Mesenchymal stem cell (in vitro differentiated cells and primary cell): ENCODE measurements at regions not wholly inside any gene's neighbourhood (a gene's known extent, or its start where the extent isn't known, plus 50 kb on each side); places are given as distances from the start of the nearest gene placed in this dataset.
"Not testable (repeated sequence)": the region's sequence is repeated elsewhere in the genome, so short reads cannot be mapped to it uniquely, and the experiment has no call there.

Experiments used
- DNase-seq: peaks from one replicate; pipeline ENCODE4 v3.0.0-alpha.2; 2013
- H2AFZ ChIP-seq: one replicate; pipeline ENCODE4 v1.6.1; 2013; ENCODE audit warnings: low read depth, mild to moderate bottlenecking, control low read depth, inconsistent platforms, low read length, moderate library complexity
- H2AK5ac ChIP-seq: 2 replicates; pipeline ENCODE4 v1.6.1; 2013; ENCODE audit warnings: low read length, moderate library complexity, mild to moderate bottlenecking, inconsistent platforms; ENCODE audit not compliant: severe bottlenecking
- H2BK120ac ChIP-seq: one replicate; pipeline ENCODE4 v1.6.1; 2013; ENCODE audit warnings: low read depth, mild to moderate bottlenecking, inconsistent platforms, low read length, moderate library complexity
- H2BK12ac ChIP-seq, 2 experiments: one replicate each; pipeline ENCODE4 v1.6.1; 2013; ENCODE audit warnings: inconsistent platforms in 2 of 2, low read length in 2 of 2, mild to moderate bottlenecking in 2 of 2, moderate library complexity in 2 of 2, control low read depth in 1 of 2
- H2BK15ac ChIP-seq: one replicate; pipeline ENCODE4 v1.6.1; 2013; ENCODE audit warnings: mild to moderate bottlenecking, low read depth, inconsistent platforms; ENCODE audit not compliant: poor library complexity, severe bottlenecking
- H2BK5ac ChIP-seq: 2 replicates; pipeline ENCODE4 v1.6.1; 2013; ENCODE audit warnings: low read depth, mild to moderate bottlenecking, low read length, control low read depth, inconsistent platforms; ENCODE audit not compliant: poor library complexity, severe bottlenecking
- H3K14ac ChIP-seq, 2 experiments: one replicate each; pipeline ENCODE4 v1.6.1; 2013; ENCODE audit warnings: inconsistent platforms in 2 of 2, low read length in 2 of 2, control low read depth in 1 of 2, mild to moderate bottlenecking in 1 of 2, moderate library complexity in 1 of 2
- H3K18ac ChIP-seq, 2 experiments: one replicate each; pipeline ENCODE4 v1.6.1; 2013; ENCODE audit warnings: inconsistent platforms in 2 of 2, low read length in 2 of 2, control low read depth in 1 of 2, low read depth in 1 of 2, mild to moderate bottlenecking in 1 of 2
- H3K23ac ChIP-seq, 2 experiments: one replicate each; pipeline ENCODE4 v1.6.1; 2013; ENCODE audit warnings: inconsistent platforms in 2 of 2, low read length in 2 of 2, mild to moderate bottlenecking in 2 of 2, moderate library complexity in 2 of 2, control low read depth in 1 of 2
- H3K27ac ChIP-seq: 2 replicates; pipeline ENCODE4 v1.5.1; 2013; ENCODE audit warnings: mild to moderate bottlenecking, moderate library complexity, low read length, control low read depth, inconsistent platforms; ENCODE audit not compliant: poor library complexity, severe bottlenecking
- H3K27me3 ChIP-seq, 2 experiments: 2 replicates each; pipeline versions ENCODE4 v1.6.1 to v1.7.0; 2013; ENCODE audit warnings: low read length in 2 of 2, mild to moderate bottlenecking in 2 of 2, moderate library complexity in 2 of 2, control low read depth in 1 of 2, inconsistent platforms in 1 of 2; ENCODE audit not compliant: control insufficient read depth in 1 of 2, insufficient read depth in 1 of 2
- H3K36me3 ChIP-seq, 2 experiments: 2 replicates each; pipeline versions ENCODE4 v1.6.1 to v1.7.0; 2013; ENCODE audit warnings: low read length in 2 of 2, control low read depth in 1 of 2, inconsistent platforms in 1 of 2, low read depth in 1 of 2, mild to moderate bottlenecking in 1 of 2; ENCODE audit not compliant: insufficient read depth in 2 of 2, control insufficient read depth in 1 of 2
- H3K4ac ChIP-seq, 2 experiments: one replicate each; pipeline ENCODE4 v1.6.1; 2013; ENCODE audit warnings: inconsistent platforms in 2 of 2, low read length in 2 of 2, mild to moderate bottlenecking in 2 of 2, moderate library complexity in 2 of 2, control low read depth in 1 of 2, low read depth in 1 of 2
- H3K4me1 ChIP-seq: 2 replicates; pipeline ENCODE4 v1.6.1; 2013; ENCODE audit warnings: low read depth, low read length, control low read depth; ENCODE audit not compliant: control insufficient read depth, insufficient read depth
- H3K4me2 ChIP-seq: 2 replicates; pipeline ENCODE4 v1.6.1; 2013; ENCODE audit warnings: low read length, mild to moderate bottlenecking, inconsistent platforms; ENCODE audit not compliant: poor library complexity, severe bottlenecking
- H3K4me3 ChIP-seq, 2 experiments: 2 replicates each; pipeline versions ENCODE4 v1.5.1 to v1.7.0; 2013; ENCODE audit warnings: low read length in 2 of 2, mild to moderate bottlenecking in 2 of 2, control low read depth in 1 of 2, low read depth in 1 of 2; ENCODE audit not compliant: insufficient read depth in 1 of 2
- H3K79me1 ChIP-seq: replicated peaks from 2 replicates; pipeline ENCODE4 v1.6.1; 2013; ENCODE audit warnings: mild to moderate bottlenecking, control low read depth, low read length, inconsistent platforms; ENCODE audit not compliant: poor library complexity, severe bottlenecking
- H3K9ac ChIP-seq: 2 replicates; pipeline ENCODE4 v1.7.0; 2013; ENCODE audit warnings: mild to moderate bottlenecking, low read length, moderate library complexity
- H3K9me3 ChIP-seq: 2 replicates; pipeline ENCODE4 v1.7.0; 2013; ENCODE audit warnings: mild to moderate bottlenecking, low read length; ENCODE audit not compliant: control insufficient read depth
- H4K8ac ChIP-seq: one replicate; pipeline ENCODE4 v1.6.1; 2013; ENCODE audit warnings: inconsistent platforms, mild to moderate bottlenecking, low read length, moderate library complexity
- H4K91ac ChIP-seq: one replicate; pipeline ENCODE4 v1.6.1; 2013; ENCODE audit warnings: mild to moderate bottlenecking, low read length, inconsistent platforms
- WGBS: methylation state at CpG from one replicate; pipeline ENCODE4 v1.1.7; 2013; ENCODE audit warnings: mixed read lengths; 5-methylcytosine and 5-hydroxymethylcytosine counted together

DNA sequence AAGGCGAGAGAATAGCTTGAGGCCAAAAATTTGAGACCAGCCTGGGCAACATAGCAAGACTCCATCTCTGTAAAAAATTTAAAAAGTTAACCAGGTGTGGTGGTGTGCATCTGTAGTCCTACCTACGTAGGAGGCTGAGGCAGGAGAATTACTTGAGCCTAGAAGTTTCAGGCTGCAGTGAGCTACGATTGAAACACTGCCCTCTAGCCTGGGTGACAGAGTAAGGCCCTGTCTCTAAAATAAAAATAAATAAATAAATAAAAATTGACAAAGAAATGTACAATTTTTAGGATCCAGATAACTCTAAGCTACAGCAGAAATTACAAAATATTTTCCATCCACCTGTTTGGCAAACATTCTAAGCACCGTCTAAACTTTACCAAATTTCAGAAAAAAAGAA, 941.0 kb upstream of the ADGRB3 start:
- H3K4me3 ChIP-seq: no peak overlapping the region
- peaks cover 8% of the 10 kb centered on the region for H3K9me3 ChIP-seq

DNA sequence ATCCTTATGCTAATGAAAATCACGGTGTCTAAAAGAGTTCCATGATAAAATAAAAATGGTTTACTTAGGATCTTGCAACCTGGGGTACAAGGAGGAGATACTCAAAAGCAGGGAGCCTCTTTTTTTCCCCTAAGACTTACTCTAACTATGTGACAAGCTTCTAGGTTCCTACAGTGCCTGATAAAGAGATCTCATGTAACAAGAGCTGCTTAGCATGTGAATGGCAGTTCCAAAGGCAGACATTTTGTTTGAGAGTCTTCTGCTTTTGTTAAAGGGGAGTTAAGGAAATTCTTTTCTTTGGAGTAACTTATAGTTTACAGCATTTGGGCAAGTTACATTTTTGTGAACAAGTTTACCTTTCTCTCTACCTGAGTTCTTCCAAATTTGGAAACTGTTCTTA, 945.8 kb upstream of the ADGRB3 start:
- H4K8ac ChIP-seq: no peak overlapping the region
- H3K4ac ChIP-seq: no peak overlapping the region
- no peaks in the 10 kb centered on the region for H3K9me3 ChIP-seq
- no peaks in the 10 kb centered on the region for H3K27me3 ChIP-seq
- H3K36me3 ChIP-seq: no peaks in the 10 kb centered on the region
- DNase-seq: no peak
- no peak overlapping the region for H2BK5ac ChIP-seq
- no peak overlapping the region for H3K23ac ChIP-seq
- no peak overlapping the region for H3K9ac ChIP-seq
- no peak overlapping the region for H3K4me3 ChIP-seq
- no peak overlapping the region for H3K4me2 ChIP-seq
- H3K18ac ChIP-seq: no peak overlapping the region
- no peak overlapping the region for H2AK5ac ChIP-seq
- H2BK15ac ChIP-seq: no peak overlapping the region
- H3K14ac ChIP-seq: no peak overlapping the region
- no peak overlapping the region for H2BK12ac ChIP-seq
- 94% methylated on average over 1 of the region's 1 CpG for WGBS
- no peak overlapping the region for H2AFZ ChIP-seq
- H3K4me1 ChIP-seq: no peaks in the 10 kb centered on the region
- H3K27ac ChIP-seq: no peak overlapping the region
- H2BK120ac ChIP-seq: no peak overlapping the region
- no peaks in the 10 kb centered on the region for H3K79me1 ChIP-seq
- no peak overlapping the region for H4K91ac ChIP-seq

More for the DNA sequence above, 941.0 kb upstream of the ADGRB3 start:
- Histone ChIP-seq H4K91ac (no peak overlapping the region), H3K9ac (no peak overlapping the region), H2BK5ac (no peak overlapping the region), H2AK5ac (no peak overlapping the region), H4K8ac (no peak overlapping the region), H2BK120ac (no peak overlapping the region), H3K79me1 (no peaks in the 10 kb centered on the region), H3K23ac (no peak overlapping the region), H3K4me2 (no peak overlapping the region), H3K4me1 (no peaks in the 10 kb centered on the region), H2AFZ (no peak overlapping the region), H3K18ac (no peak overlapping the region), H2BK12ac (no peak overlapping the region), H3K4ac (no peak overlapping the region), H3K27ac (no peak overlapping the region), H3K27me3 (no peaks in the 10 kb centered on the region), H2BK15ac (no peak overlapping the region), H3K36me3 (no peaks in the 10 kb centered on the region), H3K14ac (no peak overlapping the region)
- WGBS: 97% methylated on average over 3 of the region's 4 CpGs
- DNase-seq: no peak

DNA sequence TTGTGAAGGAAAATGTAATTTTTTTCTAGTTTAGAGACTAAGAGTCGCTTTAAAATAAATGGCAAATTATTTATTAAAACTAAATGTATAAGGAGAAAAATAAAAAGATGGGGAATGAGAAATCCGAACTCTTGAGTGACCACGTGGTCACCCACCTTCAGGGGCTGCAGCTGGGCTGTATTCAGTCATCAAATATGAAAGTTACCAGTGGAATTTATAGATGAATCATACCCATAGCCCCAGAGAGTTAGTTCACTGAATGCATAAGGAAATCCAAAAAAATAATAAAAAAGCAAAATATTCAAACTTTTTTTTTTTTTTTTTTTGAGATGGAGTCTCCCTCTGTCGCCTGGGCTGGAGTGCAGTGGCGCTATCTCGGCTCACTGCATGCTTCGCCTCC, 947.7 kb upstream of the ADGRB3 start:
- DNase-seq: no peak
- Histone ChIP-seq H3K4me2 (no peak overlapping the region), H3K9me3 (no peaks in the 10 kb centered on the region), H3K4ac (no peak overlapping the region), H3K23ac (no peak overlapping the region), H3K27me3 (no peaks in the 10 kb centered on the region), H3K14ac (no peak overlapping the region), H3K4me1 (no peaks in the 10 kb centered on the region), H3K36me3 (no peaks in the 10 kb centered on the region), H2BK5ac (no peak overlapping the region), H2AFZ (no peak overlapping the region), H4K91ac (no peak overlapping the region), H3K79me1 (no peaks in the 10 kb centered on the region), H2BK12ac (no peak overlapping the region), H2BK120ac (no peak overlapping the region), H3K9ac (no peak overlapping the region), H2AK5ac (no peak overlapping the region), H3K4me3 (no peak overlapping the region), H3K27ac (no peak overlapping the region), H2BK15ac (no peak overlapping the region), H3K18ac (no peak overlapping the region), H4K8ac (no peak overlapping the region)
- WGBS: 17% methylated on average over 1 of the region's 7 CpGs

DNA sequence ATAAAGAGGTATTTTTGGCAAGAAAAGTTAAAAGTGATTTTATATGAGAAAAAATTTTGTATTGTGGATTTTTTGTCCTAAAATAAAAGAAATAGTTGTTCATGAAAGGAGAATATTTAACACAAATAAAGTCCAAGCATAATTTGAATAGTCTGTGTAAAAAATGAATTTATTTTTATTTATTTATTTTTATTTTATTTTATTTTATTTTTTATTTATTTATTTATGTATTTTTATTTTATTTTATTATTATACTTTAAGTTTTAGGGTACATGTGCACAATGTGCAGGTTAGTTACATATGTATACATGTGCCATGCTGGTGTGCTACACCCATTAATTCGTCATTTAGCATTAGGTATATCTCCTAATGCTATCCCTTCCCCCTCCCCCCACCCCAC, 948.9 kb upstream of the ADGRB3 start:
- H3K27ac ChIP-seq, H3K4me1 ChIP-seq, H2BK120ac ChIP-seq, H3K14ac ChIP-seq, DNase-seq, H3K4me2 ChIP-seq, H3K27me3 ChIP-seq, H3K4me3 ChIP-seq, H3K18ac ChIP-seq, H3K9me3 ChIP-seq, H2AFZ ChIP-seq, H3K79me1 ChIP-seq, H2BK15ac ChIP-seq, H3K4ac ChIP-seq, H2BK5ac ChIP-seq, H2AK5ac ChIP-seq, H3K9ac ChIP-seq, H2BK12ac ChIP-seq, H3K23ac ChIP-seq, H4K8ac ChIP-seq, H4K91ac ChIP-seq, H3K36me3 ChIP-seq: not testable (repeated sequence)
- no CpG with 5 or more reads among the region's 1 CpG for WGBS
